ENCODE measurements at regions not wholly inside any gene's neighbourhood (a gene's known extent, or its start where the extent isn't known, plus 50 kb on each side); places are given as distances from the start of the nearest gene placed in this dataset.
"Not testable (repeated sequence)": the region's sequence is repeated elsewhere in the genome, so short reads cannot be mapped to it uniquely, and the experiment has no call there.

GRCh38 chr15:30697315-30697685 lies 71.4 kb downstream of the ARHGAP11B start:
- not testable (repeated sequence) for H3K27me3 ChIP-seq (ENCODE audit: control insufficient read depth in 1 of 2, insufficient read depth in 1 of 2, low read length in 2 of 2); H2BK12ac ChIP-seq (ENCODE audit: low read length in 2 of 2); H3K27ac ChIP-seq (ENCODE audit: low read length, poor library complexity, severe bottlenecking); H3K18ac ChIP-seq (ENCODE audit: low read depth in 1 of 2, low read length in 2 of 2); H2BK120ac ChIP-seq (ENCODE audit: low read depth, low read length); H3K9me3 ChIP-seq (ENCODE audit: control insufficient read depth, low read length); H3K9ac ChIP-seq (ENCODE audit: low read length); H2AFZ ChIP-seq (ENCODE audit: low read depth, low read length); H3K36me3 ChIP-seq (ENCODE audit: control insufficient read depth in 1 of 2, insufficient read depth in 2 of 2, low read depth in 1 of 2, low read length in 2 of 2); H4K91ac ChIP-seq (ENCODE audit: low read length); H2BK15ac ChIP-seq (ENCODE audit: low read depth, poor library complexity, severe bottlenecking); H3K4ac ChIP-seq (ENCODE audit: low read depth in 1 of 2, low read length in 2 of 2); H2AK5ac ChIP-seq (ENCODE audit: low read length, severe bottlenecking); H3K4me1 ChIP-seq (ENCODE audit: control insufficient read depth, insufficient read depth, low read depth, low read length); H2BK5ac ChIP-seq (ENCODE audit: low read depth, low read length, poor library complexity, severe bottlenecking); H3K4me2 ChIP-seq (ENCODE audit: low read length, poor library complexity, severe bottlenecking); H3K79me1 ChIP-seq (replicated peaks; ENCODE audit: low read length, poor library complexity, severe bottlenecking); H3K14ac ChIP-seq (ENCODE audit: low read length in 2 of 2); H3K23ac ChIP-seq (ENCODE audit: low read length in 2 of 2); H3K4me3 ChIP-seq (ENCODE audit: insufficient read depth in 1 of 2, low read depth in 1 of 2, low read length in 2 of 2); DNase-seq; H4K8ac ChIP-seq (ENCODE audit: low read length)
- 80% methylated on average over 1 of the region's 3 CpGs for WGBS

- H3K4ac ChIP-seq (ENCODE audit: low read depth in 1 of 2, low read length in 2 of 2); H3K23ac ChIP-seq (ENCODE audit: low read length in 2 of 2); H2BK5ac ChIP-seq (ENCODE audit: low read depth, low read length, poor library complexity, severe bottlenecking); H3K4me1 ChIP-seq (ENCODE audit: control insufficient read depth, insufficient read depth, low read depth, low read length); H2AK5ac ChIP-seq (ENCODE audit: low read length, severe bottlenecking); H2BK12ac ChIP-seq (ENCODE audit: low read length in 2 of 2); H3K36me3 ChIP-seq (ENCODE audit: control insufficient read depth in 1 of 2, insufficient read depth in 2 of 2, low read depth in 1 of 2, low read length in 2 of 2); H2AFZ ChIP-seq (ENCODE audit: low read depth, low read length); H3K27me3 ChIP-seq (ENCODE audit: control insufficient read depth in 1 of 2, insufficient read depth in 1 of 2, low read length in 2 of 2); H3K9me3 ChIP-seq (ENCODE audit: control insufficient read depth, low read length); H3K79me1 ChIP-seq (replicated peaks; ENCODE audit: low read length, poor library complexity, severe bottlenecking); H3K18ac ChIP-seq (ENCODE audit: low read depth in 1 of 2, low read length in 2 of 2); H2BK15ac ChIP-seq (ENCODE audit: low read depth, poor library complexity, severe bottlenecking); H3K4me3 ChIP-seq (ENCODE audit: insufficient read depth in 1 of 2, low read depth in 1 of 2, low read length in 2 of 2); H4K91ac ChIP-seq (ENCODE audit: low read length); H3K14ac ChIP-seq (ENCODE audit: low read length in 2 of 2); H3K4me2 ChIP-seq (ENCODE audit: low read length, poor library complexity, severe bottlenecking); H4K8ac ChIP-seq (ENCODE audit: low read length); H3K27ac ChIP-seq (ENCODE audit: low read length, poor library complexity, severe bottlenecking); DNase-seq; H3K9ac ChIP-seq (ENCODE audit: low read length); H2BK120ac ChIP-seq (ENCODE audit: low read depth, low read length): not testable (repeated sequence)
- no CpG with 5 or more reads among the region's 7 CpGs for WGBS
These were observed 74.2 kb downstream of the ARHGAP11B start for GRCh38 chr15:30700006-30700597.

- not testable (repeated sequence) for H3K36me3 ChIP-seq (ENCODE audit: control insufficient read depth in 1 of 2, insufficient read depth in 2 of 2, low read depth in 1 of 2, low read length in 2 of 2); H3K23ac ChIP-seq (ENCODE audit: low read length in 2 of 2); H3K27ac ChIP-seq (ENCODE audit: low read length, poor library complexity, severe bottlenecking); H2BK120ac ChIP-seq (ENCODE audit: low read depth, low read length); H2BK5ac ChIP-seq (ENCODE audit: low read depth, low read length, poor library complexity, severe bottlenecking); H3K4me1 ChIP-seq (ENCODE audit: control insufficient read depth, insufficient read depth, low read depth, low read length); H3K79me1 ChIP-seq (replicated peaks; ENCODE audit: low read length, poor library complexity, severe bottlenecking); H3K9ac ChIP-seq (ENCODE audit: low read length); H3K4ac ChIP-seq (ENCODE audit: low read depth in 1 of 2, low read length in 2 of 2); H2AFZ ChIP-seq (ENCODE audit: low read depth, low read length); H3K4me3 ChIP-seq (ENCODE audit: insufficient read depth in 1 of 2, low read depth in 1 of 2, low read length in 2 of 2); H4K91ac ChIP-seq (ENCODE audit: low read length); H2BK12ac ChIP-seq (ENCODE audit: low read length in 2 of 2); H3K9me3 ChIP-seq (ENCODE audit: control insufficient read depth, low read length); H3K4me2 ChIP-seq (ENCODE audit: low read length, poor library complexity, severe bottlenecking); H2AK5ac ChIP-seq (ENCODE audit: low read length, severe bottlenecking); H4K8ac ChIP-seq (ENCODE audit: low read length); H3K18ac ChIP-seq (ENCODE audit: low read depth in 1 of 2, low read length in 2 of 2); H3K14ac ChIP-seq (ENCODE audit: low read length in 2 of 2); DNase-seq; H3K27me3 ChIP-seq (ENCODE audit: control insufficient read depth in 1 of 2, insufficient read depth in 1 of 2, low read length in 2 of 2); H2BK15ac ChIP-seq (ENCODE audit: low read depth, poor library complexity, severe bottlenecking)
- WGBS: 95% methylated on average over 4 of the region's 9 CpGs
These were observed 82.2 kb downstream of the ARHGAP11B start for GRCh38 chr15:30707976-30708685.

- not testable (repeated sequence) for DNase-seq
These were observed 82.9 kb downstream of the ARHGAP11B start for GRCh38 chr15:30708809-30709208.

More at GRCh38 chr15:30708809-30709208, 82.9 kb downstream of the ARHGAP11B start:
- not testable (repeated sequence) for H3K4me3 ChIP-seq (ENCODE audit: insufficient read depth in 1 of 2, low read depth in 1 of 2, low read length in 2 of 2); H3K9me3 ChIP-seq (ENCODE audit: control insufficient read depth, low read length); H3K4me2 ChIP-seq (ENCODE audit: low read length, poor library complexity, severe bottlenecking); H3K18ac ChIP-seq (ENCODE audit: low read depth in 1 of 2, low read length in 2 of 2); H2AFZ ChIP-seq (ENCODE audit: low read depth, low read length); H4K91ac ChIP-seq (ENCODE audit: low read length); H3K27me3 ChIP-seq (ENCODE audit: control insufficient read depth in 1 of 2, insufficient read depth in 1 of 2, low read length in 2 of 2); H2BK15ac ChIP-seq (ENCODE audit: low read depth, poor library complexity, severe bottlenecking); H3K23ac ChIP-seq (ENCODE audit: low read length in 2 of 2); H4K8ac ChIP-seq (ENCODE audit: low read length); H3K4ac ChIP-seq (ENCODE audit: low read depth in 1 of 2, low read length in 2 of 2); H2BK120ac ChIP-seq (ENCODE audit: low read depth, low read length); H2BK12ac ChIP-seq (ENCODE audit: low read length in 2 of 2); H3K14ac ChIP-seq (ENCODE audit: low read length in 2 of 2); H3K79me1 ChIP-seq (replicated peaks; ENCODE audit: low read length, poor library complexity, severe bottlenecking); H3K27ac ChIP-seq (ENCODE audit: low read length, poor library complexity, severe bottlenecking); H2BK5ac ChIP-seq (ENCODE audit: low read depth, low read length, poor library complexity, severe bottlenecking); H3K4me1 ChIP-seq (ENCODE audit: control insufficient read depth, insufficient read depth, low read depth, low read length); H3K36me3 ChIP-seq (ENCODE audit: control insufficient read depth in 1 of 2, insufficient read depth in 2 of 2, low read depth in 1 of 2, low read length in 2 of 2); H3K9ac ChIP-seq (ENCODE audit: low read length); H2AK5ac ChIP-seq (ENCODE audit: low read length, severe bottlenecking)
- WGBS: no CpG with 5 or more reads among the region's 7 CpGs
